Activated CD4-positive, alpha-beta T cell treated with anti-CD3 and anti-CD28 coated beads for 48 hours (primary cell): ENCODE measurements at regions not wholly inside any gene's neighbourhood (a gene's known extent, or its start where the extent isn't known, plus 50 kb on each side); places are given as distances from the start of the nearest gene placed in this dataset.
"Not testable (repeated sequence)": the region's sequence is repeated elsewhere in the genome, so short reads cannot be mapped to it uniquely, and the experiment has no call there.

ENCODE experiments used
- DNase-seq: peaks from one replicate; pipeline ENCODE4 v3.0.0-alpha.2; 2020

DNA sequence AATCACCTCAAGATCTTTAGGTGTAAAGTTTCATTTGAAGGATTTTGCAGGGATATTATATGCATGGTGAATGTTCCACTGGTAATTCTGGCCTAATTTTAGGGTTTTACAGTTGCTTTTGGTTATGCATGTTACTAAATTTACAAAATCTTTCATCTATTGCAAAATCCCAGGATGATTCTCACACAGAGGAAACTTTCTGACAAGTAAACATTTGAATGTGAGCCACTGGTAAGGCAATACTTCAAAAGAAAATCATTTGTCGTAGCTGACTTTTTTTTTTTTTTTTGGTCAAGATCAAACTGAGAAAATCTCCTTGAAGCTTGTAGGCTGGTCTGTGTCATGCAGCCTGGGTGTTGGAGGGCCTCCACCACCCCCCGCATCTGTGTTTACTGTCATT is 141.9 kb upstream of the EXOC2 start:
- no peak for DNase-seq

DNA sequence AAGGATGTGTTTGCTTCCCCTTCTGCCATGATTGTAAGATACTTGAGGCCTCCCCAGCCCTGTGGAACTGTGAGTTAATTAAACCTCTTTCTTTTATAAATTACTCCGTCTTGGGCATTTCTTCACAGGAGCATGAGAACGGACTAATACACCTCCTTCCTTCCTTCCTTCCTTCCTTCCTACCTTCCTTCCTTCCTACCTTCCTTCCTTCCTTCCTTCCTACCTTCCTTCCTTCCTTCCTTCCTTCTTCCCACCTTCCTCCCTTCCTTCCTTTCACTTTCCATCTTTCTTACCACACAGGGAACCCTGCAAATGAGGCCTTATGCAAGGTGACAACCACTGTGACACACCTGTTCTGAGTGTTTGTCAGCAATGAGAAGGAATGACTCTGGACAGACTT is 141.3 kb upstream of the EXOC2 start:
- DNase-seq, result no peak

- not testable (repeated sequence) for DNase-seq
These were observed 139.9 kb upstream of the EXOC2 start for GRCh38 chr6:832804-833203.

DNA sequence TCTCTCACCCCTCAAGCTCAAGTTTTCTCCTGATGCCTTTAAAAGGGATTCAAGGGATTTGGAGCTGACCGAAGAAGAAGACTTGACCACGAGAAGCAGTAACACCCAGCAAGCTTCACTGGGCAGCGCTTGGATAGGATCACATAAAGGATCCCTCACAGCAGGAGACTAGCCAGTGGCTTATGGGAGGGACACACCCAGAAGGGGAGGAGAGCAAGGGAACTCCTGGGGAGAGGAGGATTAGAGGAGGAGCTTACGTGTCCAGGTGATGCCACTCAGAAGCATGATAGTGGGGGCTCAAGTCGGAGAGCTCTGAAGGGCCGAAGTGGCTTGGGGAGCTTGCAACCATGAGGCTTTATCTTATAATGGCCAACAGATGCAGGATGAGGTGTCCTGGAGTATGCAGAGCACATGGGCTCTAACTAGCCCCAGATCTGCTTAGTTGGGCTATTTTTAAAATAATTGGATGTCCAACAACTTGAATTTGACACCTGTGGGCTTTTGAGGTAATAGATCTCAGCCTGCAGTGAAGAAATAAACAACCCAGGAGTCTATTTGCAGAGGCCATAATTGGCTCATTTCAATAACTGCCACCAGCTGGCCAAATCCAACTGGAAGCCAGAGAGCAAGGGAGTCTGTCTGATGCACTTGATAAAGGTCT is 137.9 kb upstream of the EXOC2 start:
- no peak for DNase-seq

GRCh38 chr6:829656-830055 is 136.7 kb upstream of the EXOC2 start:
- no peak for DNase-seq

DNA sequence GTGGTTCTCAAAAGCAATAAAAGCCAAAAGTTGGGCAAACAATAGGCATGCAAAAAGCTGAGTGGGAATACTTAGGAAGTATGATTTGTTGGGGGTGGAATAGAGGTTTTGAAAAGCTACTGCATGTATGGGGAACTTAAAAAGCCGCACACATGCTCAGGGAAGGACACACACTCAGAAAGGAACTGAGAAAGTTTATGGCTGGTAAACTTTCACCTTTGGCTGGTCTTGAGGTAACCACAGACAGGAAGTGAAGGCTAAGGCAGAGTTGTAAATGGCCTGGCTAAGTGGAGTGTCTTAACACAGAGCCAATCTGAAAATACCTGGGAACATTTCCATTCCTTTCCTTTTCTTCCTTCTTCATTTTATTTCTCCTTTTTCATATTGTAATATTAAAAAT is 134.5 kb upstream of the EXOC2 start:
- no peak for DNase-seq

- DNase-seq, result no peak
These were observed 126.2 kb upstream of the EXOC2 start for GRCh38 chr6:819122-819521.

DNA sequence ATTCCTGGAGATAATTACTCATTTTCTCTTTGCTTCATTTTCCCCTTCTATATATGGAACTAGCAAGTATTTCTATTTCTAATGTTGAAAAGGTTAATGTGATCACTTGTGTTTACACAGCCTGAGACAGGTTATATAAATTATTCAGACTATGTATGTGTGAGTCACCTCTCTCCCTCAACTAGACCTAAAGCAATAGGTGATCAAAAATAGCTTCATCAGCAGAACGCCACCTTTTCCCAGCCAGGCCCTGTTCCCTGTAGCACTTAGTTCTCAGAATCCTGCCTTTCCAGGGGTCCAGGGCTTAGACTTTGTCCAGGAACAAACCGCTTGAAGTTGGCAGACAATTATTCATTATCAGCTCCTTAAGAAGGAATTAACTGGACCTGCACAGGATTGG is 125.3 kb upstream of the EXOC2 start:
- no peak for DNase-seq

- peak; percentile 77 for DNase-seq
These were observed 123.7 kb upstream of the EXOC2 start for GRCh38 chr6:816510-817084.

GRCh38 chr6:815348-815738 is 122.4 kb upstream of the EXOC2 start:
- no peak for DNase-seq

GRCh38 chr6:814378-815347 is 121.7 kb upstream of the EXOC2 start:
- no peak for DNase-seq

DNA sequence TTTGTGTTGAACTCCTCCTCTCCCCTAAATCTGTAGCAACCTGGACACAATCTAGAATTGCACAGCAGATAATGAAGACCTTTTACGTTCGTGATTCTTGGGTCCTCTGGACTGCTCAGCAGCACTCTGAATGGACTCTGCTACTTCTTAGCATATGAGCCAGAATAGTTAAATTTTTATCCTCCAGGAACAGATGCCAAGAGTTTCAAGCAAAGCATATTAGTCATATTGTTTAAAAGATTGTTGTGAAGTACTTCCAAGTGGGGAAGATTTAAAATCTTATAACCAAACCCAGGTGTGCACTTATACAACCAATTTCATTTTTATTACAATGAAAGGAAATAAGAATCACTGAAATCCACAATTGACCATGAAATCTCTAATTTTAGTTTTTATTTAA is 118.9 kb upstream of the EXOC2 start:
- no peak for DNase-seq

DNA sequence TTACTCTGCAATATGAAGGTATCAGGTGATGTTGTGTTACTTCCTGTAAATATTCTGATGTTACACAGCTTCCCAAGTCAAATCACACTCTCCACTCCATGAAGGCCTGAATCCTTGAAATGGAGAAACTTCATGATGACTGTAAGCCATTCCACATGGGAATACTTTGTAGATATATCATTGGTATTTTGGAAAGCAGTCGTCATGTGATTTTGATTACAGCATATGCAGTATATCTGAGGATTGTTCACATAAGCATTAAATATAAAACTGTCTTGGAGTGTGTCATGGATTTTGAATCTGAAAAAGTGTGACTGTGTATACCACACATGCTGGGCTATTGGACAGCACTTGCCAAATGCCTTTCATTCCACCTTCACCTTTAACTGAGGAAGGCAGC is 118.3 kb upstream of the EXOC2 start:
- DNase-seq, result no peak

DNA sequence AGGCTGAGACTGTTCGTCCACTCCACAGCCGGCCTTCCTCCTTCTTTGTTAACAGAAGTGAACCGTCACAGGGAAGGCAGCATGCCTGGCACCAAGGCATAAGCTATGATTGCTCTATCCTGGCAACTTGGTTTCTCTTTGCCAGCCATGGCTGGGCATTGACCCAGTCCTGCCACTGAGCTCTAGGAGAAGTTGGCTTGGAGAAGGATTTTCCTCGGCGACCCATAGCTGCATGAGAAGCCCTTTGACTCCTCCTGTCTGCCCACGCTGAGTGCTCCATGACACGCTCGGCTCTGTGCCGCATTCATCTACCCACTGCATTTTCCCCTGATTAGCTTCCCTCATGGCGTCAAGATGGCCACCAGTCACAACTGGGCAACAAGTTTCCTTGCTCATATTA is 111.8 kb upstream of the EXOC2 start:
- no peak for DNase-seq

- no peak for DNase-seq
These were observed 111.4 kb upstream of the EXOC2 start for GRCh38 chr6:804317-804716.

- no peak for DNase-seq
These were observed 110.4 kb upstream of the EXOC2 start for GRCh38 chr6:803191-803977.

- no peak for DNase-seq
These were observed 109.8 kb upstream of the EXOC2 start for GRCh38 chr6:802701-803100.

- not testable (repeated sequence) for DNase-seq
These were observed 109.3 kb upstream of the EXOC2 start for GRCh38 chr6:802223-802622.

- no peak for DNase-seq
These were observed 106.8 kb upstream of the EXOC2 start for GRCh38 chr6:799769-800168.

GRCh38 chr6:797479-798077 is 104.6 kb upstream of the EXOC2 start:
- DNase-seq, result peak; percentile 53

- DNase-seq, result no peak
These were observed 102.2 kb upstream of the EXOC2 start for GRCh38 chr6:795046-795685.

DNA sequence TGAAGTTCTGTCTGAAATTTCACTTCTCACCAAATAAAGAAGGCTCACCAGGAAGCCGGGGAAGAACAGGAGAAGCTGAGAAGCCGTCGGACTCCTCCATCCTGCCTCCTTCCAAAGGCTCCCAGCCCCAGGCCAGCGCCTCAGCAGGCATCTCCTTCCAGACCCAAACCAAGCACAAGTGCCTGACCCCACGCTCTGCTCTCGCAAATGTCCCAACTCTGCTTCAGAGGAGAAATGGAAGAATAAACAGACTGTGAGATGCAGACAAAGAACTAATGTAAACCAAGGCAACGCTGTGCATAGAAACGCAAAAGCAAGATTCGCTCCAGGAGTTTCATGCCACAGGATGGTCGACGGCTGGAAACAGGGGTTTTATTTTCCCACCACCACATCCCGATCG is 100.3 kb upstream of the EXOC2 start:
- DNase-seq, result no peak
